ENCODE measurements at regions not wholly inside any gene's neighbourhood (a gene's known extent, or its start where the extent isn't known, plus 50 kb on each side); places are given as distances from the start of the nearest gene placed in this dataset.
"Not testable (repeated sequence)": the region's sequence is repeated elsewhere in the genome, so short reads cannot be mapped to it uniquely, and the experiment has no call there.

DNA sequence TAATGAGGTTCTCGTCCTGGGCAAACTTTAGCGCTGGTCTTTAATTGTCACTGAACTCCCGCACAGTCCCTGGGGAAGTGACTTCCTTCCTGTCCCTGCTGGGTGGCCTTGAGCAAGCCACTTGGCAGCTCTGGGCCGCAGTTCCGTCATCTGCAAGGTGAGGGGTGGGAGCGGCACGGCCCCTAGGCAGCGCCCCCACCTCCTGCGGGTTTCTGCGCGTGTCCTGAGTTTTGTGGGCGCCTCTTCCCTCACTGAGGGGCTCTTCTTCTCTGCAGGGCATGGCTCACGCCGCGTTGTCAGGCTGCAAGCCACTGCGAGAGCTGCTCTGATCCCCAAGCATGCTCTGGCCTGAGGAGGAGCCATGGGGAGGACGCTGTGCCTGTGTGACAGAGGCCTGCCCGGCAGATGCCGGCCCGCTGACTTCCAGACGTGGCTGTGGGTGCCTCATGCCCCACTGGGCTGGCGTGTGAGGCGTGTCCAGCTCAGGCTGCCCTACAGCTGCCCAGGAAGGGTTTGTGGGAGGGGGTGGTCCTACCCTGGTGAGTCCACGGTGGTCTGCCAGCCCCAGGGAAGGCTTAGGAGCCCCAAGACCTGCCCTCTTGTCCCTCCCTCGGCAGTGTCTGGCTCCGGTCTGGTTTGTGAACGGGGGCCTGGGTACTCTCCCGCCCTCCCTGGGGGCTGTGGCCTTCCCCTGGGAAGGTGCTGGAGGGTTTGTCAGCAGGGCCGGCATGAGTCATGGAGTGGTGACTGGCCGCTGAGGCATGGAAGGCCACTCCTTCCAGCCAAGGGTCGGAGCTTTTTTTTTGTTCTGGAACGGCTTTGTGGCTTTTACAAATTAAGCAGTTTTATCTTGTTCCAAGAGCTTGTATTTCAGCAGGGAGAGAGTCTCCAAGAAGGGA, 182.0 kb downstream of the SEC14L1 start:
- DNase-seq: peak; percentile 98

DNA sequence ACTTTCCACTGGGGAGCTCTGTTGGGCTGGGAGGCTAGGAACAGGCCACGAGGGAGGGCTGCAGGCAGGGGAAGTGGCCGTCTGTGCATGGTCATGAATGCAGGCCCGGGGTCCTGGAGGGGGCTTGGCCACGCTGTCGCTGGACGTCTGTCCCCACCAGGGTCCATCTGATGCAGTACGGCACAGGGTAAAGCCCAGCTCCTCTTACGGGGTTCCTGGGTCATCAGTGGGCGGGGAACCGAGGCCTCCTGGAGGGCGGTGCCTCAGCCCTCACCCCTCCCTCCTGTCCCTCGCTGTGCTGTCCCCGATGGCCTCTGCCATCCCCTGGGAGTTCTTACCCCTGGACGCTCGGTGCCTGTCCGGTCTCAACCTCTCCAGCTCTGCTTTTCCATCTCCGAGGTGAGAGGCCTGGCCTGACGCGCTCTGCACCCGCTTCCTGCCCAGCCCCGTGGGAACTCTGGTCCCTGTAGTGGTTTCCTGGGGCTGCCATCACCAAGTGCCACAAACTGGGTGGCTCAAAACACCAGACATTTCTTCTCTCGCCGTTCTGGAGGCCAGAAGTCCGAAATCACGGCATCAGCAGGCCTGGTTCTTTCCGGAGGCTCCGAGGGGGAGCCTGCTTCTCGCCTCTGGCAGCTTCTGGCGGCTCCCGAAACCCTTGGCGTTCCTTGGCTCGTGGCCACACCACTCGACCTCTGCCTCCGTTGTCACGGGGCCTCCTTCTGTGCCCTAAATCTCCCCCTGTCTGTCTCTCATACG, 182.8 kb downstream of the SEC14L1 start:
- DNase-seq: peak; percentile 42

DNA sequence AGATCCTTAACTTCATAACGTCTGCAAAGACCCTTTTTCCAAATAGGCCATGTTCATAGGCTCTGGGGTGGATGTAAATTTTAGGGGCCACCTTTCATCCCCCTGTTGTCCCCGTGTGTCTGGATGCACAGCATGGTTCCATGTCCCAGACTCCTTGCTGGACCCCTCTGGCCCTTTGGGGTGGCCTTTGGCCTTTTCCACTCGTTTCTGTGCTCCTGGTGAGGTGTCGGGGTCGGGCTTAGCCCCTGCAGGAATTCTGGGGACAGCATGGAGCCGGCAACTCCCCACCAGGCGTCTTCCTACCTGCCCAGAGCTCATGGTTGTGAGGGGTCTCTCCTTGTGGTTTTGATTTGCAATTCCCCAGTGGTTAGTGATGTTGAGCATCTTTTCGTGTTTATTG, 183.5 kb downstream of the SEC14L1 start:
- DNase-seq: no peak

DNA sequence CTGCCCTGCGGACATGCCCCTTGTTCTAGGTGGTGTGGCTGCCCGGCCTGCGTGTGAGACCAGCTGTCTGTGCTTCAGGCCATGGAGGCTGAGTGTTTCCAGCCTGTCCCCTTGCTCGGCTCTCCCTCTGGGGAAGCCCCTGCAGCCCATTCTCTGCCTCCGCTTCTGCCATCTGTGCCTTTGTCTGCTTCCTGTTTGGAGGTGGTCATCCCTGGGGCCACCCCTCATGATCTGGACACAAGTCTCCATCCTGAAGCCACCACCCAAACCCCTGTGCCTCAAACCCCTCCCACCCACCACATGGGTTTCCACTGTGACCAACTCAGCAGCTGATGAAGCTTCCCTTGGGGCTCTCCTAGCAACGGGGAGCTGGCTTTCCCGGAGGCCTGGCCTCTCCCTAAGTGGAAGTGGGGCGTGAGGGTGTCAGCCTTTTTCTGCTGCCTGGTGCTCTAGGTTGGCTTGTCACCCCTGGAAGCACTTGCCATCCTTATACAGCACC, 184.9 kb downstream of the SEC14L1 start:
- DNase-seq: peak; percentile 24

DNA sequence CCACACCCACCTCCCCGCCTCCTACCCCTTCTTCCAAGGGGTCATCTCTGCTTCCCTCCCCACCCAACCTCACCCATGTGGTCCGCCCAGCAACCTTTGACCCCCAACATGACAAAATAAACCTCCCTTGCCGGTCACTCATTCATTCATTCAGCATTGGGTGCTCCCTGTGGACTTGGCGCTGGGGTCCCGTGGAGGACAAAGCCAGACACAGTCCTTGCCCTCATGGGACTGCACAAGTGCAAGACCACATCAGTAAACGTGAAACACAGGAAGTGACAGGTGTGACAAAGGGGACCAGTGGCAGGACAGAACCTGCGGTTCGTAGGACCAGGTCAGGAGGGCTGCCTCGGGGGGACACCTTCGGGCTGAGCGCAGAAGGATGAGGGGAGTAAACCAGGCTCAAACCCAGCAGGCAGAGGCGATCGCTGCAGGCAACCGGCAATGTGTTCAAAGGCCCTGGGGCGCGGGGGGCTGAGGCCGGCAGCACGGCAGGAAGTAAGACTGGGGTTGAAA, 185.4 kb downstream of the SEC14L1 start:
- DNase-seq: no peak

DNA sequence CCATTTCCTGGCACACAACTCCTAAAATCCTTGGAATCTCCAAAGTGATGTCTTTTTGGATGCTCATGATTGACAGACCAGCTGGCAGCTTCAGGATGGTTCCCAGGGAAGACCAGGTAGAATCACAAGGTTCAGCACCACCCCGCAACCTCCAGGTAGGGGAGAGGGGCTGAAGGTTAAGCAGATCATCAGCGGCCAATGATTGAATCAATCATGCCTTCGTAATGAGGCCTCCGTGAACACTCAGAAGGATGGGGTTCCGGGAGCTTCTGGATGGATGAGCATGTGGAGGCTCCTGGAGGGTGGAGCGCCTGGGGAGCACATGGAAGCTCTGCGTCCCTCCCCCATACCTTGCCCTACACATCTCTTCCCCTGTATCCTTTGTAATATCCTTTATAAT, 185.9 kb downstream of the SEC14L1 start:
- no peak for DNase-seq

DNA sequence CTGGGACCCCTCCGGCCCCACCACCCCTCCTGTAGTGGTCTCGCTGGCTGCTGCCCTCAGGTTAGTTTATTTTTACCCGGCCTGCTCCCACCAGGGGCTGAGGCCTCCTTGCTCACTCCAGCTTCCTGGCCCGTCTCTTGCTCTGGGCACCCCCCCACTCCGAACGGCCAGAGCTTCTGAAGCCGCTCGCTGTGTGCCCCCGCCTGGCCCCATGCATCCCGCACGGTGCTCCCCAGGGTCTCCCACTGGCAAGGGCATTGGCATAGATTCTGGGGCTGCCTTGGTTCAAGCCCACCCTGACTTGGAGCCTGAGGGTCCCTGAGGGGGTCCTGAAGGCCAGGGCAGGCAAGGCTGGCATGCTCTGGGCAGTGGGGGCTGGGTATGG, 186.4 kb downstream of the SEC14L1 start:
- no peak for DNase-seq

DNA sequence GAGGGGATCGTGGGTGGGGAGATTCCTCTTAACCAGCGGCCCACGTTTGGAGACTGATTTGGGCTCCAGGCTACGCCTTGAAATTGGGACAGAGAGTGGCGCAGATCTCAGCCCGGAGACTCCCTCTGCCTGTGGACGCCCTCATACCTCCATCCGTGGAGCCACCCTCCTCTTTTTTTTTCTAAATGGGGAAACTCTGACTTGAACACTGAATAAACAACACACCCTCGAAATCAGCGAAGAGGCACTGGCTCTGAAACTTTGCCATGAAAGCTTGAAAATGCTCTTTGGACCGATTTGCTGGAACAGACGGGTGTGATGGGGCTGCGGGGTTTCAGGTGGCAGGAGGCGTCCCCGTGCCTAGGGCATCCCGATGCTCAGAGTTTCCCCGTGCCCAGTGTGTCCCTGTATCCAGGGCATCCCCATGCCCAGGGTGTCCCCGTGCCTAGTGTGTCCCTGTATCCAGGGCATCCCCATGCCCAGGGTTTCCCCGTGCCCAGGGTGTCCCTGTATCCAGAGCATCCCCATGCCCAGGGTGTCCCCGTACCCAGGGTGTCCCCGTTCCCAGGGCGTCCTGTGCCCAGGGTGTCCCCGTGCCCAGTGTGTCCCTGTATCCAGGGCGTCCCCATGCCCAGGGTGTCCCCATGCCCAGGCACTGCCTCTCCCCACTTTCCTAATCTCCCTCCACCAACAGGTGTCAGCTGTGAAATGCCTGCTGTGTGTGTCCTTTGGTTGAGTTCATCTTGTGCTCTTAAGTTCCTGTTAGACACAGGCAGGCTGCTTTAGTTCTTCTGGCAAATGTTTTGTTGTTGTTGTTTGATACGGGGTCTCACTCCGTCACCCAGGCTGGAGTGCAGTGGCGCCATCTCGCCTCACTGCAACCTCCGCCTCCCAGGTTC, 187.0 kb downstream of the SEC14L1 start:
- DNase-seq: no peak

DNA sequence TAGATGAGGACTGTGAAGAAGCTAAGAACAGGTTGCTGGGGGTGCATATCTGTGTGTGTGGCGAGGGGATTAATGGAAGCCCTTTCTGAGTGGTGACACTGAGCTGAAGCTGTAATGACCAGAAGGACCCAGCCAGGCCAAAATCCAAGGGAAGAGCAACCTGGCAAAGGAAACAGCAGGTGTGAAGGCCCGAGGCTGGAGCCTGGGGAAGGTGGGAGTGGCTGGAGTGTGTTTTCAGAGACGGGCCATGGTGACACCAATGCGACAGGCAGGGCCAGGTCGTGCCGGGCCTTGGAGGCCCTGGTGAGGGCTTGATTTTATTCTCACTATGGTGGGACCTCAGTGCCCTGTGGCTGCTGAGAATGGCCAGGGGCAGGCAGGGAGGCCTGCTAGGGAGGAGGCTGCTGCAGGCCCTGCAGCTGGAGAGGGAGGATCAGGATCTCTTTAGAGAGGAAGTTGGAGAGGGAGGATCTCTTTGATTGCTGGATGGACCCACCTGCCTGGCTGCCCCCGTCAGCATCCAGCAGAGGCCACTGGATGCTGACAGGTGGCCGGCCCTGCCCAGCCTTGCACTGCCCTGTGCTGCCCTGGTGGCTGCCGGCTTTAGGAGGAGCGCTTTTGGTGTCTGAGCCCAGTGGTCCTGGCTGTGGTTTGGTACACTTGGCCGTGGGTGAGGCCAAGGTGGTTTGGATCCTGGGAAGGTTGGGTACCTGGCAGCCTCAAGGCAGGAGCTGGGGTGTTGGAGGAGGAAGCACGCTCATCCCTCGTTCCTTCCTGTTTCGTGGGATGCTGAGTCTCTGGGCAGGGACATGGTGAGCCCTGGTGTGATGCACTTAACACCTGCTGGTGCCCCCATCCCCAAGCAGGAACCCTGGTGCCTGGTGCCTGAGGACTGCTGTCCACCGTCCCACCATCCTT, 188.3 kb downstream of the SEC14L1 start:
- DNase-seq: no peak

DNA sequence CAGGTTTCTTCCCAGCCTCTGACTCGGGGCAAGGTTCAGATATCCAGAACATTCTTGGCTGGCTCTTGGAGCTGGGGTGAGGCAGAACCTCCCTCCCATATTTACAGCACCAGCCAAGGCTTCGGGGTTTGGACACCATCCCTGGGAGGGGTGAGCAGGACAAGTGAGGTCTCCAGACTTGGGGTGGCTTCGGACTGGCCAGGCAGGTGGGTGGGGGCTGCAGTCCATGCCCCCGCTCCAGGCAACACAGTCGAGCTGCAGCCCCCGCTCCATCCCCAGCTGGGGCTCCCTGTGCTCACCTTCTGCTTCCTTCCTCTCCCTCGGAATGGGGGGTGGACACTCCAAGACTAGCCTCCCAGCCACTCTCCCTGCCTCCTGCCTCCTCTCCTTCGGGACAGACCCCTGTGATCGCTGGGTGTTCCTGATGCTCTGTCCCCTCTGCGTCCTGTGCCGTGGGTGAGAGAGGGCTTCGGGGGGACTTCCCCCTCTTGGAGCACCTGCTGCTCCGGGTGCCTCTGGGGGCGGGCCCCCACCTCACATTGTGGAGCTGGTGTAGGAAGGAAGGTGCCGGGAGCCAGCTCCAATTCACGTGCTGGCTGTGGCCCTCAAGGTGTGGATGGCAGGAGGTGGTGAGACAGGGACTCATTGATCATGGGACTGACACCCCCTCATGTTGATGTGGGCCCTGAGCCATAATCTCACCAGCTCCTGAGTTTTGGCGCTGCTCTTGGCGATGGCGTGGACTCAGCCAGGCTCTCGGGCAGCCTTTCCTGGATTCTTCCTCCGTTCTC, 189.2 kb downstream of the SEC14L1 start:
- no peak for DNase-seq

DNA sequence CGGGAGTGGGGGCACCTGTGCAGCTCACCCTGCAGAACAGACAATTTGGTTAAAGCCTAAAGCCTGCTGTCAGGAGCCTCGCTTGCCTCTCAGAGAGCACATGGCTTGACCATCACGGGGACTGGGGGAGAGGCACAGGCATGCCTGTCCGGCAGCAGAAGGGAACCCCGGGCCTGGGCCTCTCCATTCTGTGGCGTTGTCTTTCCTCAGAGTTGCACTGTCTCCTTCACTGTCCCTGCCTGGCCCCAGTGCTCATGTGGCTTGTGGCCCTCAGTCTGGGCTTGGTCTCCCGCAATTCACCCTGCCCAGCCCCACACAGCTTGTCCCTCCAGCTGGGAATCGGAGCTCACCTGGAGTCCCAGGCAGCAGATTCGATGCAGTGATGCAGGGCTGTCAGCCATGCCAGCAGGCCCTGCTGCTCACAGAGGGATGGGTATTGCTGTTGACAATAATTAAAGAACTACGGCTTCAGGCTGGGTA, 189.9 kb downstream of the SEC14L1 start:
- no peak for DNase-seq

DNA sequence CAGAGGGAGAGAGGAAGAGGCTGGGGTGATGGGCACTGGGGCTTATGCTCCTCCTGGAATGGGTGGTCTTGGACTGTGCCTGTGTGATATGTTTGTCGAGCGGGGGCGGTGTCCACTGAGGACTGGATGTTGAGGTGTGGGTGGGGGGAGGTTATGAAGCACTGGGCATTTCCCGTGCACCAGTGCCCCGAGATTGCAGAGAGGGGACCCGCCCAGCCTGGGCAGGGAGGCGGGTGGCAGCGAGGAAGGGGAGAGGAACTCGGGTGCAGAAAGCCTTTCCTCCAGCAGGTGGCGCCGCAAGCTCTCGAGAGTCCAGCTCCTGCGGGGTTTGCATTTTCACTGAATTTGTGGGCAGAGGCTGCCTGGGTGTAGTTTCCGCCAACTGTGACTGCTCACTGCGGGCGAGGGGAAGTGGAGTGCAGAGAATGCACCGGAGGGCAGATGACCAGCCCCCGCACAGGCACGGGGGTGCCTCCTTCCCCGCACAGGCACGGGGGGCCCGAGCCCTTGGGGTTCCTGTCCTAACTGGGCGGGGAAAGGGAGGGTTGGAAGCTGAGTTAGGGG, 190.6 kb downstream of the SEC14L1 start:
- DNase-seq: peak; percentile 84

DNA sequence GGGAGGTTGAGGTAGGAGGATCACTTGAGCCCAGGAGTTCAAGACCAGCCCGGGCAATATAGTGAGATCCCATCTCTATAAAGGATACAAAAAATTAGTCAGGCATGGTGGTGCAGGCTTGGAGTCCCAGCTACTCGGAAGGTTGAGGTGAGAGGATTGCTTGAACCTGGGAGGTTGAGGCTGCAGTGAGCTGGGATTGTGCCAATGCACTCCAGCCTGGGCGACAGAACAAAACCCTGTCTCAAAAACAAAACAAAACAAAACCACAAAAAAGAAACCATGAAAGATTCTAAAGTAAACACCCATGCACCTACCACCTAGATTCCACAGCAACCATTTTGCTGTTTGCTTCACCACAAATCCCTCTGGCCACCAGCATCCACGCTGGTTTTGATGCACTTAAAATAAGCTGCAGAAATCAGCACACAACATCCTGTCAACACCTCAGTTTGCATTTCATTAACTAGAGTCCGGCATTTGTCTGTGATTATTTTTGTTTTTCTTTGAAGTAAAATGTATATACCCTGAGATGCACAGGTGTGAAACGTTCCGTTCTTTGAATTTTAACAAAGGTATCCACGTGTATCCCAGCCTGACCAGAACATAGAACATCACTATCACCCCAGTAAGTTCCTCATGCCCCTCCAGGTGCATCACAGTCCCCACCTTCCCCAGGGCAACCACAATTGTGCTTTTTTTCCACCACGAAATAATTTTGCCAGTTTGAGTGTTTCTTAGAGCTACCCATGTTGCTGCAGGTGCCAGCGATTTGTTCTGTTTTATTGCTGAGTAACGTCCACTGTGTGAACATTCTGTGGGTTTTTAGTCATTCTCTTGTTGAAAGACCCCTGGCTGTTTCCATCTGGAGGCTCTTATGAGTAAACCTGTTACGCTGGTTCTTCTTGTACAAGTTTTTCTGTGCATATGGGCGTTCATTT, 191.5 kb downstream of the SEC14L1 start:
- DNase-seq: no peak

DNA sequence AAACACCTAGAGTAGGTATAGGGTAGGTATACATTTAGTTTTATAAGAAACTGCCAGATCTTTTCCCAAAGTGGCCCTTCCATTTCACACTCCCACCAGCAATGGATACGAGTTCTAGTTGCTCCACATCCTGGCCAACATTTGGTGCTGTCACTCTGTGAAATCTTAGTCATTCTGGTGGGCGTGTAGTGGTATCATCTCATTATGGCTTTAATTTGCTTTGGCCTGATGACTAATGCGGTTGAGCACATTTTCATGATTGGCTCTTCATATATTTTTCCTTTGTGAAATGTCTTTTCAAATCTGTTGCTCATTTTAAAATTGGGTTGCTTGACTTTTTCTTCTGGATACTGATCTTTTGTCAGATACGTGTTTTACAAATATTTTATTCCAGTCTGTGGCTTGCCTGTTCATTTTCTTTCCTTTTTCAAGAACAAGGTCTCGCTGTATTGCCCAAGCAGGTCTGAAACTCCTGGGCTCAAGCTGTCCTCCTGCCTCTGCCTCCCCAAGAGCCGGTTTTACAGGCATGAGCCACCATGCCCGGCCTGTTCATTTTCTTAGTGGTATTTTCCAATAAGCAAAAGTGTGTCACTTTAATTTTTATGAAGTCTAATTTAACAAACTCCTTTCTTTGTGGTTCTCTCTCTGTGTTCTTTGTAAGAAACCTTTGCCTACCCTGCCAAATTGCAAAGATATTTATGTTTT, 192.4 kb downstream of the SEC14L1 start:
- peak; percentile 57 for DNase-seq

DNA sequence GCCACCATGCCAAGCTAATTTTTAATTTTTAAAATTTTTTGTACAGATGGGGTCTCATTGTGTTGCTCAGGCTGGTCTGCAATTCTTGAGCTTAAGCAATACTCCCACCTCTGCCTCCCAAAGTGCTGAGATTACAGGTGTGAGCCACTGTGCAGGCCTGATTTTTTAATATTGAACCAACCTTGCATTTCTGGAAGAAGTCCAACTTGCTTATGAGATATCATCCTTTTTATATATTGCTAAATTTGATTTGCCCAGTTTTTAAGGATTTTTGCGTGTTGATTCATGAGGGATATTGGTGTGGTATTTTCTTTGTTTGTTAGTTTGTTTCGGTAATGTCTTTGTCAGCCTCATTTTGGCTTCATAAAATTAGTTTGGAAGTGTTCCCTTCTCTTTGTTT, 196.4 kb downstream of the SEC14L1 start:
- no peak for DNase-seq

DNA sequence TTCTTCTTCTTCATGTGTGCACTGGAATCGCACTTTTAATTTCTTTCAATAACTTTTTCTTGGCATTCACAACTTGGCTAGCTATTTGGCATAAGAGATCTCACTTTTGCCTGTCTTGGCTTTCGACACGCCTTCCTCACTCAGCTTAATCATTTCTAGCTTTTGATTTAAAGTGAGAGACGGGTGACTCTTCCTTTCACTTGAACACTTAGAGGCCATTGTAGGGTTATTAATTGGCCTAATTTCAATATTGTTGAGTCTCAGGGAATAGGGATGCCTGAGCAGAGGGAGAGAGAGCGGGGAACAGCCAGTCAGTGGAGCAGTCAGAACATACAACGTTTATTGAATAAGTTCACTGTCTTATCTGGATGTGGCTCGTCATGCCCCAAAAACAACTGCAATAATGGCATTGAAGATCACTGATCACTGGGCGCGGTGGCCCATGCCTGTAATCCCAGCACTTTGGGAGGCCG, 200.3 kb downstream of the SEC14L1 start:
- DNase-seq: no peak

DNA sequence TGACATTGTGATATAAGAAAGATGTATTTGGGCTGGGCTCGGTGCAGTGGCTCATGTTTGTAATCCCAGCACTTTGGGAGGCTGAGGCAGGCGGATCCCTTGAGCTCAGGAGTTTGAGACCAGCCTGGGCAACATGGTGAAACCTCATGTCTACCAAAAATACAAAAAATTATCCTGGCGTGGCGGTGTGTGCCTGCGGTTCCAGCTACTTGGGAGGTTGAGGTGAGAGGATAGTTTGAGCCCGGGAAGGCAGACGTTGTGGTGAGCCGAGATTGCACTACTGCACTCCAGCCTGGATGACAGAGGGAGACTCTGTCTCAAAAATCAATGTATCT, 201.9 kb downstream of the SEC14L1 start:
- DNase-seq: not testable (repeated sequence)

Data from NCI-H226 (cell line).